Epidermal melanocyte (primary cell): ENCODE measurements at regions not wholly inside any gene's neighbourhood (a gene's known extent, or its start where the extent isn't known, plus 50 kb on each side); places are given as distances from the start of the nearest gene placed in this dataset.
"Not testable (repeated sequence)": the region's sequence is repeated elsewhere in the genome, so short reads cannot be mapped to it uniquely, and the experiment has no call there.

Source experiments
- DNase-seq: peaks from one replicate; pipeline ENCODE4 v3.0.0; 2011; ENCODE audit warnings: low spot score; ENCODE audit not compliant: insufficient read length

DNA sequence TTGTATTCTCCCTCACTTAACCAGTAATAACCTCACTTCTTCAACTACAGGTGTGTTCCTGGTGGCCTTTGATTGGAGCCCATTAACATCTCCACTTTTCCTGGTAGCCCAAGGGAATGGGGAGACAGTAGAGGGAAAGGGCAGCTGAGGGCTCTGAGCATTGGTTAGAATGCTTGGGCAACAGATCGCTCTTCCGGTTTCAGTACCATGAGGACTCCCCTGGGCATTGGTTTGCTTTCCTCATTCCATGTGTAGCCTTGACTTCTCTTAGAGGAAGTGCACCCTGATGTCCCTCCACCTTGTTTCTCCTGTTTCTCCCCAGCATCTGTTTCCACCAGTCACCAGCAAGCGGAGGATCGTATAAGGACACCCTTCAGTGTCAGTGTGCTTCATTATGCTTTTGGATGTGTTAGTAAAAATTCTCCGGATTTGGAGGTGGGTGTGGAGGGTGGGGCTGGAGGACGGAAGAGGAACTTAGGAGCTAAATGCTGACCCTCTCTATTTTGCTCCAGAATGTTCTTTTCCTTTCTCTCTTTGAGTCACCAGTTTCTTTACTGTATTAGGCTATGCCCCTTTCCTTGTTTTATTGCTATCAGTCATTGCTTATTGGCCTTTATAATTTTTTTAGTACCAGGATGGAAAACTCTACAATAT, 50.6 kb upstream of the ZNG1B start:
- not testable (repeated sequence) for DNase-seq

DNA sequence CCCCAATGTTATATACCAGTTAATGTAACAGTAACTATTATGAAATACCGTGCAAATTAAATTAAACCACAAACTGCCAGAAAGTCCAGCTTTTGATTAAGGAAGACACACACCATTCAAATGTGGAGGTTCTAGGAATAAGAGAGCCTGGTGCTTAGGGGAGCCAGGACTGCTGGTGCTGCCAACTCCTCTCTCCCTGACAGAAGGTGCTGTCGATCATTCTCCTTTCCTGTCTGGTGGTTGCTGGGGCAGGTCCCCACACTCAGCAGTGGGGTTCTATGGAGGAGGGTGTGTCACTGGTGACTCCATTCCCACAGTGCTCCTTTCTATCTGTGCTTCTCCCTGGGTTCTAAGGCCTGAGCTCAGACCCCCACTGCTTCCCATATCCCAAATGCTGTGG, 57.9 kb upstream of the ZNG1B start:
- DNase-seq, result not testable (repeated sequence)

DNA sequence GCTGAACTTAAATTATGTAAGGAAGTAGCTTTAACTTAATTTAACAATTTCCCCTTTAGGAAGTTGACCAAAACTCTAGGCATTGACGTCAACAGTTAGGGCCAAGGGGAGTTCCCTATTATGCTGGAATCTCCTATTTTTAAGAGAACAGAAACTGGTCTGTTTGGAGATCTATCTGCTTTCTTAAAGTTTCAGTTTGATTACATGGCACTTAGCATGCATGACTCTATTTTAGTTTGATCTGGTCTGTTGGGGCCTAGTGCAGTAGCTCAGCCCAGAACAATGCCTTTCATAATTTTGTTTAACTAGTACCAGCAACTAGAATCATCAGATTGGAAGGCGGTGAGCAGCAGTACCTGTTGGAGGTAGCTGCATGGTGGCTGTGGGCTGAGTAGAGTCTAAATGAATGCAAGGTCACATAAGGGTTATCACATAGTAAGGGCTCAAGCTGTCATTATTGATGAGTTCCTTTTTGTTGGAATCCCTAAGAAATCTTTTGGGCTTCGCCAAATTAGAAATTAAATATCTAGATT, 60.5 kb upstream of the ZNG1B start:
- DNase-seq, result peak; percentile 41

- DNase-seq, result no peak
Observed at GRCh38 chr2:113376253-113376912, 61.1 kb upstream of the ZNG1B start.

DNA sequence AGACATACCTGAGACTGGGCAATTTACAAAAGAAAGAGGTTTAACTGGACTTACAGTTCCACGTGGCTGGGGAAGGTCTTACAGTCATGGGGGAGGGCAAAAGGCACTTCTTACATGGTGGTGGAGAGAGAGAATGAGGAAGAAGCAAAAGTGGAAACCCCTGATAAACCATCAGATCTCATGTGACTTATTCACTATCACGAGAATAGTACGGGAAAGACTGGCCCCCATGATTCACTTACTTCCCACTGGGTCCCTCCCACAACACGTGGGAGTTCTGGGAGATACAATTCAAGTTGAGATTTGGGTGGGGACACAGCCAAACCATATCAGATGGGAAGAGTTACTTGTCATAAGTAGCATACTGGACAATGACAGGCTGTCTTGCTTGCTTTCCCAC, 62.6 kb upstream of the ZNG1B start:
- not testable (repeated sequence) for DNase-seq

DNA sequence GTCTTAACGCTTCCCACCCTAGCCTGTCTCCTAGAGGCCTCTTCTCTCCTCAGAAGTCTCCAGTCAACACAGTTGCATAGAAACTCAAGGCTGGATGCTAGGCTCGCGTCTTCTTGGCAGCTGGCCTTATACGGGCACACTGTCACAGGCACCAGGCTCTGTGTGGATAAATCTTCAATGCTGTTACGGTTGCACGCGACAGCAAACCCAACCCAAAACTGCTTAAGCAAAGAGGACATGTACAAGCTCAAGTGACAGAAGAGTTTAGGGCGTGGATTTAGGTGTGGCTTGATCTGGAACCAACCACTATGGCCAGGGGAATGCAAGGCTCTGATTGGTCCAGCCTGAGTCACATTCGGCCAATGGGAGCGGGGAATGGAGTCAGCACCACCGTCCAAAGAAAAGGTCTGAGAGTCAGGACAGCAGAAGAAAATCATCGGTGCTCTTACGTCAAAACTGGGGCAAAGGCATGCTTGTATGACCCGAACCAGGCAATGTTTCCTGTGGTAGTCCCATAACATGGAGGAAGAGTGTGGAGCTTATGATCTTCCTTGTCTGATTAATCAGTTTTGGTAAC, 65.1 kb upstream of the ZNG1B start:
- DNase-seq, result not testable (repeated sequence)

DNA sequence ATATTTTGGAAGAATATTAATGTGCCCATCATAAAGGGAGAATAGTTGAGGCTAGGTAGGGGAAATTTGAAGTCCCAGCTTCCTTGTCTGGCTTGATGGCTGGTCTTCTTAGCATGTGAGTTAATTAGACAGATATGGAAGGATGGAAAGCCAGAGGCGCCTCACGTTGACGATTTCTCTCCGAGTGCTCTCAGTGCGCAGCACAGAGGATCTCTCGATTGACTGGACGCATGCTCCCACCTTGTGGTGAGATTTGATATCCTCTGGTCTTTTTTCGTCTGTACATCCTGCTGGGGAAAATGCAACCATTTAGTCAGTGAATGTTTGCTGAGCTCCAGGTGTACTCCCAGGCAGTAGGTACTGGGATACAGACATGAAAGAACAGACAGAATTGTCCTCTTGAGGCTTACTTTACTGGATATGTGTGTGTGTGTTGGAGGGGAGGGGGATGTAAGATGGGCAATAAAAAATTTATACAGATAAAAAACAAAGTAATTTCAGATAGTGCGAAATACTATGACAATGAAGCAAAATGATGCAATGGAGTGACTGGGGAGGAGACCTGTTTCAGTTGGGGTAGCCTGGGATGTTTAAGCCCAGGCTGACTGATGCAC, 66.9 kb upstream of the ZNG1B start:
- DNase-seq, result peak; percentile 63

DNA sequence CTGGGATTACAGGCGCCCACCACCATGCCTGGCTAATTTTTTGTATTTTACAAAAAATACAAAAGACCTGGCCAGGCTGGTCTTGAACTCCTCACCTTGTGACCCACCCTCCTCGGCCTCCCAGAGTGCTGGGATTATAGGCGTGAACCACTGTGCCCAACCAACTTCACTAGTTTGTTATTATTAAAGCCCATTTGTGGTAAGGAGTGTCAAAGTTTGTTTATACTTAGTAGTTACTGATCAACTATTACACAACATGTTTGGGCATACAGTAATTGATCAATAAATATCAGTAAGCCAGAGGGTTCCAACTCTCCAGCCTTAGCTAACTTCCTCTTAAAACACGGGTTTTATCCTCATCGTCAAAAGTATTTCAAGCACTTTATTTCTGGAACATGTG, 67.5 kb upstream of the ZNG1B start:
- no peak for DNase-seq

DNA sequence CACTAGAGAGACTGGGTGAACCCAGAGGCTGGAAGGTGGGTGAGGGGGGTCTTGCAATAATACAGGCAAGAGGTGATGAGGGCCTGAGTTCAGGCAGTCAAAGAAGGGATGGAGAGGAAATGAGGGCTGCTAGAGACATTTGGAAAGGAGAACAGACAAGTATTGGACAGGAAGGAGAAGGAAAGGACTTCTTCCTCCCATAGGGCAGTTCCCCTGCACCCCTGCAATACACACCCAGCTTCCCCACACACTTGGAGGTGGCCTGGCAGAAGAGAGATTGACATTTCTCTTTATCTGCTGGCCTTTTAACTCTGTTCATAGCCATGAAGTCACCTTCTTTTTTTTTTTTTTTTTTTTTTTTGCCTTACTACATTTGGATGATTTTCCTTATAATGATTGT, 68.9 kb upstream of the ZNG1B start:
- not testable (repeated sequence) for DNase-seq

GRCh38 chr2:113366821-113367220, 70.7 kb upstream of the ZNG1B start:
- DNase-seq, result not testable (repeated sequence)

DNA sequence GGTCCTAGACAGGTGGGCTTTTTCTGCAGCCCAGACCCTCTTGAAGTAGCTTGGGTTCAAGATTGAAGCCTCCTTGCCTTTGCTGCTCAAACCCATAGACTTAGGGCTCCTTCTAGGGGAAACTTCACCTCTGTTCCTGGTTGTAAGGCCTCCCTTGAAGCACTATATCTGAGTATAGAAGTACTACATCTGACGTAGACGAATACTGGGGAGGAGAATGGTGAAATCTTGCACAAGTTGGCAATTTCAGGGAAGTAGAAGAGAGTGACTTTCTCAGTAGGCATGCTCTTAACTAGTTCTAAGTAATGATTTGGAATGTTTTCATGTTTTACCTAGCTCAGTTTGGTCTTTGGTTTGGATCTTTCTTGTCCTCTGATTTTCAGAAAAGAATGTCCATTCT, 71.7 kb upstream of the ZNG1B start:
- DNase-seq, result not testable (repeated sequence)

DNA sequence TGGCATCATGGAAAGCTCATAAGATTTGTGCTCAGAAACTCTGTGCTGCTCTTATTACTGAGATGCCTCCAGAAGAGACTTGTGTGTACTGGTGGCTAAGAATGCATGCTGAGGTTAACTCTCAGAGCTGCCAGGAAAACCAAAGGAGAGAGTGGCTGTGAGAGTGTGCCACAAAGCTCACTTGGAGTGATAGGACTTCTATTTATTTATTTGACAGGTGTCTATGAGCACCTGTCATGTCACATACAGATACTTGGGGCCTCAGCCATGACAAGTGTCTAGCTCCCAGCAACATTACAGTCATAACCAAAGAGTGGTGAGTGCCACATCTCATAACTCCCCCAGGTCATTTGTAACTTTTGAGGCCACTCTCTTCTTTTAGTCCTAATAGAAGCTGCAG, 72.2 kb upstream of the ZNG1B start:
- DNase-seq, result not testable (repeated sequence)

DNA sequence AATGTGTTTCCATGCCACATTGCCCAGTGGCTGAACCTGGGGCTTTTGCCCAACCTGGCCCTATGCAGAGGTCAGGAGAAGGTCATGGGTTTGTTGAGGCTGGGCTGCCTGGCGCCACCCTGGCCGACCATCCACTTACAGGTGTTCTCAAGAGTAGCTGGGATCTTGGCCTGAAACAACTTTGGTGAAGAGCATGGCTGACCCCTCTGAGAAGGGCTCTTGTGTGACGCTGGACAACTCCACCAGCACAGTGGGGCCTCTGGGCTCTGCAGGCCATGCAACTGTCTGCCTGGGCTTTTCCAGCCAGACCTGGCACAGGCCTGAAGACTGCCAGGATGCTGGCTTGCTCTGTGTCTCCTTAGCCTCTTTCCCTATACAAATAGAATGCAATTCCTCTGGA, 76.4 kb upstream of the ZNG1B start:
- no peak for DNase-seq

DNA sequence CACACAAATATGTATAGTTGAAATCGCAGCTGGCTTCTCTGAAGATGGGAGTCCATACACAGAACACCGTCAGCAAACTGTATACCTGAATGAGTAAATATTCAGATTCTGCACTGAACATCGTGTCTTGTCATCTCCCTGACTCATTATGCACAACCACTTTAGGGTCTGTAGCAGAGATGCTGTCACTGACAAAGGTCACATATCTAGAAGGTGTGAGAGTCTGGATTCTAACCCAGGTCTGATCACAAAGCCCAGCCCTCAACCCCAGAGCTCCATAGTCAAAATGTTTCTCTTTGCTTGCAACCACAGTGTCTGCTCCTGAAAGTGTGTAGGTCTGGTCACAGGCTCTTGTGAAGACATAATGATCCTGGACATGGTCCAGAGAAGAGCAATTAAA, 78.3 kb upstream of the PAX8 start:
- no peak for DNase-seq

GRCh38 chr2:113356284-113356683, 77.6 kb upstream of the PAX8 start:
- not testable (repeated sequence) for DNase-seq

DNA sequence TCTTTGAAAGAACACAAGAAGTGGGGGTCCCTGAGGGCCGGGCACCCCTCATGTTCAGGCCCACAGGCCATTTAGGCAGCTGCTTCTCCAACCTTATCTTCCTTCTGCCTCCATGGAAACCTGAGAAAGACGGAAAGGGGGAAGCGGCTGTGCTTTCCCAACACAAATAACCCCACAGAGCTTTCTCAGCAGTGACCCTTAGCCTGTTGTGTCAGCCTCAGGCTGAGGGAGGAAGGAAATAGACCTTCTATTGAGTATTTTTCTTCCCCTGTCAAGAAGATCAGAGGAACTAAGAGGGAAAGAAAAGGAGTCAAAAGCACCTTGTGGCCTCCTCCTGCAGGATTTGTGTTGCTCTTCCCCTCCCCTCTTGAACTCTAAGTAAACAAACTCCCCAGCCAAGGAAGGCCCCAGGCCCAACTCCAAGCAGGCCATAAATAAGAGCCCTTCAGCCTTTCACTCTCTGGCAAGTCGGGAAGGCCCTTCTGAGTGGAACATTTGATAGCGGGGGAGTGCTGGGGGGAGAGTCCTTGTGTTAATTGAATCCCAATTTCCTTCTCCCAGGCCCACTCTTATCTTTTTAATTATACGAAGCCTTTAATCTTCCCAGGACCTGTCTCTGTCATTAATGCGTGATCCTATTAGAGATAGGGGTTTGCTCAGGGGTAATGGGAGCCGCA, 76.8 kb upstream of the PAX8 start:
- not testable (repeated sequence) for DNase-seq

- no peak for DNase-seq
Observed at GRCh38 chr2:113351375-113352355, 72.9 kb upstream of the PAX8 start.

GRCh38 chr2:113343800-113344199, 65.1 kb upstream of the PAX8 start:
- DNase-seq, result not testable (repeated sequence)

GRCh38 chr2:113342650-113343049, 63.9 kb upstream of the PAX8 start:
- DNase-seq, result no peak

GRCh38 chr2:113341870-113342253, 63.1 kb upstream of the PAX8 start:
- DNase-seq, result not testable (repeated sequence)
